Neutrophil (primary cell): ENCODE measurements at regions not wholly inside any gene's neighbourhood (a gene's known extent, or its start where the extent isn't known, plus 50 kb on each side); places are given as distances from the start of the nearest gene placed in this dataset.

Source experiments
- H3K27ac ChIP-seq: fragments of 200-600 bp; sonication (generic); 2 replicates; pipeline ENCODE4 v1.5.1; 2016; ENCODE audit warnings: mild to moderate bottlenecking, moderate library complexity
- H3K27me3 ChIP-seq: fragments of 200-600 bp; sonication (generic); 2 replicates; pipeline ENCODE4 v1.6.0; 2016; ENCODE audit warnings: mild to moderate bottlenecking
- H3K36me3 ChIP-seq: fragments of 200-600 bp; sonication (generic); 2 replicates; pipeline ENCODE4 v1.5.1; 2017
- H3K4me1 ChIP-seq, 2 experiments: fragments of 200-600 bp in 1 of 2; sonication (generic) in 1 of 2; 1 replicate in 1 of 2; 2 replicates in 1 of 2; pipeline versions ENCODE4 v1.5.1 to v1.6.1; 2013 to 2016; ENCODE audit warnings: low read depth in 1 of 2, low read length in 1 of 2, mild to moderate bottlenecking in 1 of 2, moderate library complexity in 1 of 2; ENCODE audit not compliant: control insufficient read depth in 1 of 2, insufficient read depth in 1 of 2
- H3K4me3 ChIP-seq, 2 experiments: fragments of 200-600 bp in 1 of 2; sonication (generic) in 1 of 2; 1 replicate in 1 of 2; 2 replicates in 1 of 2; pipeline ENCODE4 v1.5.1; 2013 to 2016; ENCODE audit warnings: low read depth in 1 of 2, low read length in 1 of 2, mild to moderate bottlenecking in 1 of 2, moderate library complexity in 1 of 2
- H3K9me3 ChIP-seq: fragments of 200-600 bp; sonication (generic); 2 replicates; pipeline ENCODE4 v1.5.1; 2016
- CTCF ChIP-seq: fragments of 200-600 bp; sonication (generic); IDR thresholded peaks from 2 replicates; pipeline ENCODE4 v1.5.1; 2016; ENCODE audit warnings: antibody characterized with exemption

- no peak overlapping the region for H3K27ac ChIP-seq
- no peaks in the 10 kb centered on the region for H3K36me3 ChIP-seq
- H3K4me1 ChIP-seq, result no peaks in the 10 kb centered on the region
- H3K27me3 ChIP-seq, result peaks cover 20% of the 10 kb centered on the region
- TF ChIP-seq CTCF, result no peak
- H3K4me3 ChIP-seq, result no peak overlapping the region
- no peaks in the 10 kb centered on the region for H3K9me3 ChIP-seq
Measured at GRCh38 chr19:30679789-30680188, 307.6 kb downstream of the ZNF536 start.

GRCh38 chr19:30679153-30679702 lies 307.0 kb downstream of the ZNF536 start:
- H3K27me3 ChIP-seq, result peaks cover 14% of the 10 kb centered on the region
- H3K9me3 ChIP-seq, result no peaks in the 10 kb centered on the region
- no peaks in the 10 kb centered on the region for H3K4me1 ChIP-seq
- TF ChIP-seq CTCF, result no peak
- H3K36me3 ChIP-seq, result no peaks in the 10 kb centered on the region
- no peak overlapping the region for H3K4me3 ChIP-seq
- no peak overlapping the region for H3K27ac ChIP-seq

- Histone ChIP-seq H3K4me3 (no peak overlapping the region), H3K27me3 (peaks cover 10% of the 10 kb centered on the region), H3K27ac (no peak overlapping the region), H3K9me3 (no peaks in the 10 kb centered on the region), H3K4me1 (no peaks in the 10 kb centered on the region), H3K36me3 (no peaks in the 10 kb centered on the region)
- no peak for TF ChIP-seq CTCF
Measured at GRCh38 chr19:30678168-30678567, 306.0 kb downstream of the ZNF536 start.

- Histone ChIP-seq H3K27me3 (peaks cover 5% of the 10 kb centered on the region), H3K27ac (no peak overlapping the region), H3K9me3 (no peaks in the 10 kb centered on the region), H3K36me3 (no peaks in the 10 kb centered on the region), H3K4me1 (no peaks in the 10 kb centered on the region), H3K4me3 (no peak overlapping the region)
- TF ChIP-seq CTCF, result no peak
Measured at GRCh38 chr19:30677702-30678101, 305.5 kb downstream of the ZNF536 start.

GRCh38 chr19:30676990-30677679 lies 305.0 kb downstream of the ZNF536 start:
- H3K36me3 ChIP-seq, result no peaks in the 10 kb centered on the region

More at GRCh38 chr19:30676990-30677679, 305.0 kb downstream of the ZNF536 start:
- no peaks in the 10 kb centered on the region for H3K9me3 ChIP-seq
- H3K4me3 ChIP-seq, result no peak overlapping the region
- peaks cover 3% of the 10 kb centered on the region for H3K27me3 ChIP-seq
- H3K27ac ChIP-seq, result no peak overlapping the region
- H3K4me1 ChIP-seq, result no peaks in the 10 kb centered on the region
- no peak for TF ChIP-seq CTCF
